Lower leg skin (tissue), 4 donors: ENCODE measurements at regions not wholly inside any gene's neighbourhood (a gene's known extent, or its start where the extent isn't known, plus 50 kb on each side); places are given as distances from the start of the nearest gene placed in this dataset.

Experiments used
- DNase-seq, 2 donors: peaks; one replicate each; pipeline ENCODE4 v3.0.0-alpha.2; 2019; ENCODE audit warnings: low spot score in 2 of 2
- H3K4me3 ChIP-seq: fragments of 200-600 bp; sonication (generic); 2 replicates; pipeline ENCODE4 v1.5.1; 2017; ENCODE audit warnings: mild to moderate bottlenecking, low read depth; ENCODE audit not compliant: poor library complexity, severe bottlenecking
- CTCF ChIP-seq, 3 donors: fragments of 450-650 bp; IDR thresholded peaks; one replicate each; pipeline ENCODE4 v1.5.1; 2016; ENCODE audit warnings: antibody characterized with exemption in 3 of 3, mild to moderate bottlenecking in 3 of 3, moderate library complexity in 2 of 3
- POLR2A ChIP-seq, 2 donors: fragments of 450-650 bp; IDR thresholded peaks; one replicate each; pipeline ENCODE4 v1.6.1; 2016 to 2017; ENCODE audit warnings: antibody characterized with exemption in 2 of 2, mild to moderate bottlenecking in 1 of 2, moderate library complexity in 1 of 2
- WGBS, 2 donors: methylation state at CpG; one replicate each; pipeline ENCODE4 v1.1.5; 2018; 5-methylcytosine and 5-hydroxymethylcytosine counted together
- intact Hi-C: fragments of 100-400 bp; cut with DNase I; formaldehyde crosslinking; loops from one replicate; pipeline ENCODE4 v1.15.0; 2023; ENCODE audit warnings: low total_unique reads

- no peak for TF ChIP-seq POLR2A (IDR thresholded peaks at IDR 0.05)
- TF ChIP-seq CTCF (IDR thresholded peaks at IDR 0.05): no peak
- no peak for DNase-seq
- H3K4me3 ChIP-seq: no peak overlapping the region
- 44 to 50% methylated on average over 1 of the region's 1 CpG for WGBS, 2 donors
- intact Hi-C loops: no loop called here
Measured at GRCh38 chr1:238199325-238199724, 308.6 kb upstream of the ZP4 start.

DNA sequence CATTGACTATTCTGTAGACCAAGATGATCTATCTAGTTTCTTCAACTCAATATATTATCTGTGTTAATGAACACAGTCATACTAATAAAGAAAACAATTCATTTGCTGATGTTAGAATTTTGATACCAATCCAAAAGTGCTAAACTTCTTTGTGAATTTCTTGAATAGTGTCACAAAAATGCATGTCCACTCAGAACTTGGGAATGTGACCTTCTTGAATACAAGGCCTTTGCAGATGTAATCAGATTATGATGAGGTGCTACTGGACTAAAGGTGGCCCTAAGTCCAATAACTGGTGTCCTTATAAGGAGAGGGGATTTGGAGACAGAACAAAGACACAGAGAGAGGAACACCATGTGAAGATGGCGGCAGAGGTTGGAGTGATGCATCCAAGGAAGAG, 305.8 kb upstream of the ZP4 start:
- intact Hi-C loops: no loop called here
- no peak overlapping the region for H3K4me3 ChIP-seq
- no peak for DNase-seq
- TF ChIP-seq CTCF (IDR thresholded peaks at IDR 0.05): no peak
- no peak for TF ChIP-seq POLR2A (IDR thresholded peaks at IDR 0.05)
- 94 to 96% methylated on average over 1 of the region's 1 CpG for WGBS, 2 donors

DNA sequence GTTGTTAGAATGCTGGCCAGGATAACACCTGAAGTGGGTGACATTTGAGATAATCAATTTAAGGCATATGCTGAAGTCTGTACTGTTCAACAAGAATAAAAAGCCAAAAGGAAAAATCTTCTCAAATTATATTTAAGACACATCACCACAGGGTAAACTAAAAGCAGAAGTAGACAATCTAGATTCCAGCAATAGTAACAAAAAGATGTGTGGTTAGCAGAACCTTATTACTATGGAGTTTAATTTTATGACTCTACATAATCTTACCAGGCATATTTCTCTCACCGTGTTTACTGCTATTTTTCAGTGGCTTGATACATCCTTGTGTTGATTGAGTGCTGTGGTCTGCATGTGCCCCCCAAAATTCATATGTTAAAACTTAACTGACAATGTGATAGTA, 300.4 kb upstream of the ZP4 start:
- intact Hi-C loops: no loop called here
- DNase-seq: no peak
- TF ChIP-seq POLR2A (IDR thresholded peaks at IDR 0.05) (no peak), CTCF (IDR thresholded peaks at IDR 0.05) (no peak)
- 68 to 74% methylated on average over 1 of the region's 1 CpG for WGBS, 2 donors
- no peak overlapping the region for H3K4me3 ChIP-seq

DNA sequence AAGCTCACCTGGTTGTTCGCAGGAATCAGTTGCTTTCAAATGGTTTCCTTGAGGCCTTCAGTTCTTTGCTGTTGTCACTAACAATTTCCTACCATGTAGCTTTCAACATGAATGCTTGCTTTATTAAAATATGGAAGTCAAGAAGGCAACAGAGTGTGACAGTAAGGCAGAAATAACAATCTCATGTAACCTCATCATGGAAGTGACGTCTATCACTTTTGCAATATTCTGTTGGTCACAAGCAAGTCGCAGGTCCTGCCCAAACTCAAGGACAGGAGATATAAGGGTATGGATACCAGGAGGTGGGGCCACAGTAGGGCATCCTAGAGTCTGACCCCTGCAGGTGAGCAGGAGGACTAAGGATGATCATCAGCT, 296.8 kb upstream of the ZP4 start:
- no peak for TF ChIP-seq CTCF (IDR thresholded peaks at IDR 0.05)
- TF ChIP-seq POLR2A (IDR thresholded peaks at IDR 0.05): no peak
- 90 to 95% methylated on average over 3 of the region's 3 CpGs for WGBS, 2 donors
- H3K4me3 ChIP-seq: no peak overlapping the region
- DNase-seq: no peak
- intact Hi-C loops: no loop called here

GRCh38 chr1:238186887-238187574, 296.3 kb upstream of the ZP4 start:
- 92 to 96% methylated on average over 4 of the region's 4 CpGs for WGBS, 2 donors
- intact Hi-C loops: no loop called here

More at GRCh38 chr1:238186887-238187574, 296.3 kb upstream of the ZP4 start:
- no peak overlapping the region for H3K4me3 ChIP-seq
- TF ChIP-seq POLR2A (IDR thresholded peaks at IDR 0.05) (no peak), CTCF (IDR thresholded peaks at IDR 0.05) (no peak)
- DNase-seq: no peak
